ENCODE measurements at regions not wholly inside any gene's neighbourhood (a gene's known extent, or its start where the extent isn't known, plus 50 kb on each side); places are given as distances from the start of the nearest gene placed in this dataset.

- no peak for TF ChIP-seq CTCF (conservative IDR thresholded peaks at IDR 0.05; ENCODE audit: low read depth, low read length)
- no peak for TF ChIP-seq EZH2 (IDR thresholded peaks at IDR 0.05; ENCODE audit: low read length, unreplicated experiment)
- no peak for TF ChIP-seq EZH2phosphoT487 (IDR thresholded peaks at IDR 0.05; ENCODE audit: borderline replicate concordance, low read length)
These were observed 79.7 kb downstream of the FOXL3 start for GRCh38 chr7:369476-370258.
